GM10248 (cell line): ENCODE measurements at regions not wholly inside any gene's neighbourhood (a gene's known extent, or its start where the extent isn't known, plus 50 kb on each side); places are given as distances from the start of the nearest gene placed in this dataset.
A peak's percentile ranks its signal among the peaks of the same experiment; 100 is the strongest.

Experiments
- CTCF ChIA-PET: fragments of 300-600 bp; sonication (Branson Sonifier 250); formaldehyde crosslinking; extraction: SDS; loops from one replicate; lab custom pipeline; 2021; ENCODE audit warnings: antibody characterized with exemption; lab: Yijun Ruan, JAX
- POLR2A ChIA-PET: fragments of 350-650 bp; sonication (Branson Sonifier 250); formaldehyde crosslinking; extraction: SDS; loops from one replicate; lab custom pipeline; 2020; ENCODE audit warnings: antibody characterized with exemption; lab: Yijun Ruan, JAX
- DNase-seq: peaks from one replicate; pipeline ENCODE4 v3.0.0; 2012; ENCODE audit errors: extremely low spot score
- TF ChIP-seq, protein P1 (sequence below): IDR thresholded peaks from 2 replicates; pipeline ENCODE4 v1.5.1; 2012; ENCODE audit warnings: mild to moderate bottlenecking, low read depth; ENCODE audit errors: extremely low read depth, missing control alignments, control extremely low read depth

DNA sequence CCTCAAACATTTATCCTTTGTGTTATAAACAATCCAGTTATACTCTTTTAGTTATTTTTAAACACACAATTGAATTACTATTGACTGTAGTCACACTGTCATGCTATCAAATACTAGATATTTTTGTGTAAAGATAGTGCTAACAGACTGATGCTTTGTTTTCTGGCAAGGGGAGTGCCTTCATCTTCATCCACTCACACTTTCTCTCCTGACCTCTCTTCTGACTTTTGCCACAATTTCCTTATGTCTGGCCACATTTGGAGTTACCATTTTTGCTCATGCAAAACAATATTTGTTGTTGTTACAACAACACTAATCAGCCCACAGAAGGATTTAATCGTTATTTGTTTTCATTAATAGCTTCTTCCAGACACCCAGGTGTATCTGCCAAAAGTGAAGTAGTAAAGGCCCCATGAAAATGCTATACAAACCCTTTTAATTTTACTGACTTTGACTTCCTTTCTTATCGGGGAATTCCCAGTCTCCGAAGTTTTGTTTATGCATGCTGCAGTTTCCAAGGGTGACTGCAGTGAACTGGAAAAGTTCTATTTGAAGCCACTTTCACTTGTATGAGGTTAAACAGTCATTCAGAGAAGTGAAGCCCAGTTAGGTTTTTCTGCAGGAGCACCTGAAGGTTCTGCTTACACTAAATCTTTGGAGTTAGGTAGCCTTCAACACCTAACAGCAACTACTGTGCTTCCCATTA, 66.1 kb upstream of the FRY start:
- TF ChIP-seq, protein P1, sequence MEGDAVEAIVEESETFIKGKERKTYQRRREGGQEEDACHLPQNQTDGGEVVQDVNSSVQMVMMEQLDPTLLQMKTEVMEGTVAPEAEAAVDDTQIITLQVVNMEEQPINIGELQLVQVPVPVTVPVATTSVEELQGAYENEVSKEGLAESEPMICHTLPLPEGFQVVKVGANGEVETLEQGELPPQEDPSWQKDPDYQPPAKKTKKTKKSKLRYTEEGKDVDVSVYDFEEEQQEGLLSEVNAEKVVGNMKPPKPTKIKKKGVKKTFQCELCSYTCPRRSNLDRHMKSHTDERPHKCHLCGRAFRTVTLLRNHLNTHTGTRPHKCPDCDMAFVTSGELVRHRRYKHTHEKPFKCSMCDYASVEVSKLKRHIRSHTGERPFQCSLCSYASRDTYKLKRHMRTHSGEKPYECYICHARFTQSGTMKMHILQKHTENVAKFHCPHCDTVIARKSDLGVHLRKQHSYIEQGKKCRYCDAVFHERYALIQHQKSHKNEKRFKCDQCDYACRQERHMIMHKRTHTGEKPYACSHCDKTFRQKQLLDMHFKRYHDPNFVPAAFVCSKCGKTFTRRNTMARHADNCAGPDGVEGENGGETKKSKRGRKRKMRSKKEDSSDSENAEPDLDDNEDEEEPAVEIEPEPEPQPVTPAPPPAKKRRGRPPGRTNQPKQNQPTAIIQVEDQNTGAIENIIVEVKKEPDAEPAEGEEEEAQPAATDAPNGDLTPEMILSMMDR: no peak
- CTCF ChIA-PET: interaction anchor here (1.3 to 3.0 kb wide), 4 partner anchors 10 to 56 kb away, joined by 4 to 11 read pairs (median 8); no protein-coding TSS in a partner anchor
- peak; percentile 46 for DNase-seq
- POLR2A ChIA-PET: interaction anchor here (0.8 kb wide), 1 partner anchor 1871 kb away, joined by 3 read pairs; no protein-coding TSS in a partner anchor

DNA sequence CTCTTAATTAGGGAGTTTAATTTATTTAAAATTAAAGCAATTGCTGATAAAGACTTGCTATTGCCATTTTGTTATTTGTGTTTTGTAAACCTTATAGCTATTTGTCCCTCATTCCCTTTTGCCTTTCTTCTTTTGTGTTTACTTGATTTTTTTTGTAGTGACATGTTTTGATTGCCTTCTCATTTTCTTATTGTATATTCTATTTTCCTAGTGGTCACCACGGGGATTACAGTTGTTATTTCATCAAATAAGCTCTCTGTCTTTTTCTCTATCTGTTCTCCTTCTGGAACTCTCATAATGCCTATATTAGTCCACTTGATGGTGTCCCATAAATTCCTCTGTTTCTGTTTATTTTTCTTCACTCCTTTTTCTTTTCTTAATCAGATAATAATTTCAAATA, 64.4 kb upstream of the FRY start:
- DNase-seq: no peak
- ChIA-PET POLR2A (interaction anchor here (0.9 kb wide), 1 partner anchor 16 kb away, joined by 3 read pairs; no protein-coding TSS in a partner anchor), CTCF (interaction anchor here (1.0 to 3.0 kb wide), 9 partner anchors 9 to 62 kb away, joined by 3 to 11 read pairs (median 4); no protein-coding TSS in a partner anchor)
- TF ChIP-seq, protein P1: no peak

DNA sequence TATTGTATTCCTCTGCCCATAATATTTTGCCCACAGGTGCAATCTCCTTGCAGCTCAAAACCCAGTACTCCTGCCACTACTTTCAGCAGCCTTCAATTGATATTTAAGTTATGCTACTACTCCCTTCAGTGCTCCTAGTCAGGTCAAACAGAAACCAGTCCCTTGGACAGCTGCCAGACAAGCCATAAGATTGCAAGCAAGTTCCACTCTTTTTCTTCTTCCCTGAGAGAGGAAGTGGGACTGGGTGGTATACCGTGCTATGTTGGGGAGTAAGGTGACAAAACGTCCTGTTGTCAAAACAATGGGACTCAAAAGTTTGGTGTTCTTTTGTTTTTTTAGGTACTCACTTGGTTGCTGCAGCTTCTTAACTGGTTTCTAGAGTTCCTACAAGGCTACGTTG, 63.1 kb upstream of the FRY start:
- ChIA-PET CTCF (interaction anchor here (0.8 to 3.0 kb wide), 6 partner anchors 8 to 37 kb away, joined by 3 to 8 read pairs (median 4); no protein-coding TSS in a partner anchor), POLR2A (no interaction called here)
- no peak for DNase-seq
- TF ChIP-seq, protein P1: no peak

DNA sequence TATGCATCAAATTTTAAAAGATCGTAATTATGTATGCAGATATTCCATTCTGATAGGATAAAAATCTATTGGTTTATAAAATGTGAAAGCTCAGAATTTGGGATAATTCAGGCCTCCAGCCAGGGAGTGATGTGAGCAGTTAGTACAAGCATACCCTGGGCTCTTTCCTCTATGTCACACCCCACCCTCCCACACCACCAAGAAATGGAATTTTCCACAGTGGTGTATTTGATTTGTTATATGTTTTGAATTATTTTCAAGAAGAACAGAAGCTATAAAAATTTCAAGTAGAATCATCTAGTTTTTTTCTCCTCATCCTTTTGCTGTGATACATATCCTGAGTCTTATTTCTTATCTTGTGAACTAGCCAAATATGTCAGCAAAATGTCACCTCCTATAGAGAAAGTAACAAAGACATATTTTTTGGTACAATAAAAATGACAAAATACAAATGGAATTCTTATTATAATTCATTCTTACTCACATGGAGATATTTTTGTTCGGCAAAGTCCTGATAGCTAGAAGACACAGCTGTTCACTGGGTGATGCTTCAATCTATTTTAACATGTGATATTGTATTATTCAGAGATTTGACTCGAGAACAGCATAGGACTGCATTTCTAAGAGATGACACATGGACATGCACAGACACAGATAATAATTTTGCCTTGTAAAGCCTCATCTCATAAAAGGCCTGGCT, 61.2 kb upstream of the FRY start:
- TF ChIP-seq, protein P1: no peak
- POLR2A ChIA-PET: interaction anchor here (0.6 kb wide), 1 partner anchor 1415 kb away, joined by 3 read pairs; no protein-coding TSS in a partner anchor
- DNase-seq: no peak
- CTCF ChIA-PET: interaction anchor here (0.7 kb wide), 1 partner anchor 611 kb away, joined by 3 read pairs; no protein-coding TSS in a partner anchor

DNA sequence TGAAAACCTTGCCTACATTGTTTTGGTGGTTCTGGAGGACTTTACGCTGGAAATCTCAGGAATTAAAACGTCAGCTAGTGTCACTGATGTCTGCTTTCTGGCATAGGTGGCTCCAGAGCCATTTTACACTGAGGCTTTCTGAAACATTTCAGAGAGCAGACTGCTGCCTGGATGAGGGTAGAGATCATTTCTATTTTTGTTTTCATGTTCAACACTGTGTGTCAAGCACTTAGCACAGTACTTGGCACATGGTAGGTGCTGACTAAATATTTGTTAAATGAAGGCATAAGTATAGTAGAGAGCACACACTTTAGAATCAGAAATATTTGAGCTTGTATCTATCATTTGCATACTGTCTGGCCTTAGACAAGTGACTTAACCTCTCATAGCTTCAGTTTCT, 59.1 kb upstream of the FRY start:
- ChIA-PET POLR2A (no interaction called here), CTCF (interaction anchor here (1.1 to 1.7 kb wide), 2 partner anchors 26 to 30 kb away, joined by 3 to 4 read pairs; no protein-coding TSS in a partner anchor)
- TF ChIP-seq, protein P1: no peak
- no peak for DNase-seq

DNA sequence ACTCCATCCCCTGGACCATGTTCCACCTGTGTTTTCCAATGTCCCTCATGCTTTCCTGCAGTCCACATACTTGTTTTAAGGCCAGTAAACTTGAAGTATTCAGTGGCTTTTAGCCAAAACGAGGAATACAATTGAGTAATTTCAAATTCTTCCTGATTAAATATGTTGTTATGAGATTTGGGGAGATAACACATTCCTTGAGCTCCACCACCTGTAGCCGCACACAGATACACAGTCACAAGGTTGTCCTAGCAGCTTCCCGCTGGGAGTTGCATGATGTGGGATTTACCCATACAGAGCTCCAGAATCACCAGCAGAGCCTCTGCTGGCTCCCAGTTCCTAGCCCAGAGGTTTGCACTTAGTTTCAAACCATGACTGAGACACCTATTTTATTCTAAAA, 53.6 kb upstream of the FRY start:
- POLR2A ChIA-PET: no interaction called here
- CTCF ChIA-PET: interaction anchor here (0.8 kb wide), 1 partner anchor 11 kb away, joined by 3 read pairs; no protein-coding TSS in a partner anchor
- TF ChIP-seq, protein P1: no peak
- no peak for DNase-seq
